Neuron (in vitro differentiated cells): ENCODE measurements at regions not wholly inside any gene's neighbourhood (a gene's known extent, or its start where the extent isn't known, plus 50 kb on each side); places are given as distances from the start of the nearest gene placed in this dataset.

Source experiments
- H2AFZ ChIP-seq: one replicate; pipeline ENCODE4 v1.6.1; 2013; ENCODE audit warnings: low read depth, mild to moderate bottlenecking, inconsistent platforms, low read length, moderate library complexity
- H3K27me3 ChIP-seq: one replicate; pipeline ENCODE4 v1.6.1; 2013; ENCODE audit warnings: low read length; ENCODE audit not compliant: insufficient read depth
- H3K36me3 ChIP-seq: one replicate; pipeline ENCODE4 v1.6.1; 2013; ENCODE audit warnings: low read length; ENCODE audit not compliant: insufficient read depth
- H3K4me1 ChIP-seq: one replicate; pipeline ENCODE4 v1.6.1; 2013; ENCODE audit warnings: low read length; ENCODE audit not compliant: insufficient read depth
- H3K4me3 ChIP-seq: 2 replicates; pipeline ENCODE4 v1.5.1; 2013; ENCODE audit warnings: mild to moderate bottlenecking, low read length, moderate library complexity
- H3K9me3 ChIP-seq: one replicate; pipeline ENCODE4 v1.6.1; 2013; ENCODE audit warnings: low read length

DNA sequence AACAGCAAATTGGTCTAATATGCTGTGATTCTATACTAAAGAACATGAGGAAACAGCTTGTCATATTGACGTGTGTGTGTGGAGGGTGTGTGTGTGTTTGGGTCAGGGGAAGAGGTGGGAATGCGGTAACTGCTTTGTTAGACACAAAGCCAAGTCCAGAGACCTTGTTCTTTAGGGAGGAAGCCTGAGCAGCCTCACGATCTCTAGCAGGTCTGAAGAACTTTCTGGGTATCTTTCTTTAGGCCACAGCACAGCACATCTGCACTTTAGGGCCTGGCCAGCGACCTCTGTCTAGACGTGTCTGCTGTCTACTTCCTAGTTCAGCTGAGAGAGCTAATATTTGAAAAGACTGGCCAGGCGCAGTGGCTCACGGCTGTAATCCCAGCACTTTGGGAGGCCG is 220.0 kb upstream of the TPRG1 start:
- H3K4me1 ChIP-seq: peaks cover 8% of the 10 kb centered on the region
- H3K9me3 ChIP-seq: no peaks in the 10 kb centered on the region
- no peak overlapping the region for H3K4me3 ChIP-seq
- H2AFZ ChIP-seq: no peak overlapping the region
- no peaks in the 10 kb centered on the region for H3K36me3 ChIP-seq
- no peaks in the 10 kb centered on the region for H3K27me3 ChIP-seq

DNA sequence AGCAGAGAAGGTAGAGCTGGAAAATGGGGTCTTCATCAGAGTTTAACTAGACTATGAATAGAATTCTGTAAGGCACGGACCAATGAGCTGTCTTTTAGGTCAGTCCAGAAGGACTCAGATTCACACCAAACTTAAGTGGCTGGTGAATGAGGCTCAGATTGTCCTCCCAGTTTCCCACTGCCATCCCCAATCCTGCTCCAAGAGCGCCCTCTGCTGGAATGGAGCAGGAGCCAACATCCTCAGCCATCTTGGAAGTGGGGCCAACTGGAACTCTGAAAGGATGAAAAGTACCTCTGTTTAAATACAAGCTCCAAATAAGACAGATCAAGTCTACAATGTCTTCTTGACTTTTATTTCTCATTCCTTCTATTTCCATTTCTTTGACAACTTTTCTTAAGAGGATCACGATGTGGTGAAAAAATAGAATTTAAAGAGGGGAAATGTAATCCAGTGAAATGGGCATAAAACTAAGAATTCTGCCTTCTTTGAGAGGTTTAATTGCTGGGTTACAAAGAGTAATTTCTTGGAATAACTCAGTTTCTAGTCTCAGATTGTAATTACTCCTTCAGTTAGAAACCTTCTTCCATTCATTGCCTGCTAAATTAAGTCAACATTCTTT is 217.1 kb upstream of the TPRG1 start:
- Histone ChIP-seq H3K4me1 (no peaks in the 10 kb centered on the region), H3K36me3 (no peaks in the 10 kb centered on the region), H3K9me3 (no peaks in the 10 kb centered on the region), H3K27me3 (no peaks in the 10 kb centered on the region), H3K4me3 (no peak overlapping the region), H2AFZ (no peak overlapping the region)

DNA sequence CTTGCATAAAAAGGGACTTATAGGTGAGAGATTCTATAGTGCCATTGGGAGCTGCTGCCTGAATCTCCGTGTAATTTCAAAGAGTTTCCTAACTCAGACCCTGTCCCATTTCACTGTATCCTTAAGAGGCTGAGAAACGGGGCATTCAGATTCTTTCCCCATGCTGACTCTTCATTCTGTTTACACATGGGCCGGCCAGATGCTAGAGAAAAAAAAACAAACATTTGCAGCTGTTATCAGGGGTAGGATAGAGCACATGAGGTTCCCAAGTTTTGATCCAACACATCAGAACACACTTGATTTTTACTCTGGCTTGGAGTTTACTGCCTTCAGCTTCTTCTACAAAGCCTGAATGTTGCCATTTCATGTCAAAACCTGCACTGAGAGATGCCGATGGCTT is 215.9 kb upstream of the TPRG1 start:
- H3K27me3 ChIP-seq: no peaks in the 10 kb centered on the region
- no peak overlapping the region for H2AFZ ChIP-seq
- no peaks in the 10 kb centered on the region for H3K4me1 ChIP-seq
- H3K4me3 ChIP-seq: no peak overlapping the region
- H3K9me3 ChIP-seq: no peaks in the 10 kb centered on the region
- H3K36me3 ChIP-seq: no peaks in the 10 kb centered on the region

DNA sequence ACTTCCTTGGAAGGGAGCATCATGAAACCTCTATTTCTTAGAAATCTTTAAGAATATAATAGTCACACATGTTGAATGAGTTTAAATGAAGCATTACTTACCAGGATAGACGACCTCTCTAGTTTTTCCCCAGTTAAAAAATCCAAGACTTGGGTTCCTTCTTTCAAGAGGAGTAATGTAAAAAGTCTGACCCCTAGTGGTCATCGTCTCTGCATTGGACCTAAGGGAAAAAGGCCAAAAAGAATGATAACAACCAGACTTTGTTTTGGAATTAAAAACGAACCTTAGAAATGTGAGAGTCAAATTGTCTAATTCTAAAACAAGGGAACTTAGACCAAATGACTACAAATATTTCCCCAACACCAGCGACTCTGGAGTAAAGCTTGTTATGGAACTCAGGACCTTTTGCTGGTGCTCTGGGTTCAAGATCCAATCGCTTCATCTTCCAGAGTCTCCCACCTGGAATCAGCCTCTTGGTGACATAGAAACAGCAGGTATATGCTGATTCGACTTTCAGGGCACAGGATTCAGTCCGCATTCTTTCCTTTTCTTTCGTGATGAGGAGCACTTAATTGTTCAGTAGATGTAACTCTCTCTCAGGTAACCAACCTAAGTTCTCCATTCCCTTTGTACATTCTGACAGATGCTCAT is 214.8 kb upstream of the TPRG1 start:
- Histone ChIP-seq H3K4me1 (no peaks in the 10 kb centered on the region), H3K4me3 (no peak overlapping the region), H3K36me3 (no peaks in the 10 kb centered on the region), H3K27me3 (no peaks in the 10 kb centered on the region), H2AFZ (no peak overlapping the region), H3K9me3 (no peaks in the 10 kb centered on the region)

DNA sequence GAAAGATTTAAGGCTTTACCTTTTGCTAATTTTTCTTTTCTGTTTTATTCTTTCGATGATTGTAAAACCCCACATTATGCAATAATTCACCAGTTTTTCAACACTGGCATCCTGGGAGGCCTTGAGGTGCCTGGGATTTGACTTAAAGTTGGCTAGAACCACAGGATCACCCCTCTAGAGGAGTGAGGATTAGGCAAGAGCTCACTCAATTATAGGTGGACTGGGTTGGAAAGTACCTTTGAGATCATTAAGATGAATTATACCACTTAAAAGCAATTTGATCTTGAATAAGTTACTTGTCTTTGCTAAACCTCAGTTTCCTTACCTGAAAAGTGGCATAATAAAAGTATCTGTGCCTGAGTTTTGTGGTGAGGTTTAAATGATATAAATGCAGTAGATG is 212.8 kb upstream of the TPRG1 start:
- no peaks in the 10 kb centered on the region for H3K36me3 ChIP-seq
- H3K4me3 ChIP-seq: no peak overlapping the region
- H3K27me3 ChIP-seq: no peaks in the 10 kb centered on the region
- H3K4me1 ChIP-seq: no peaks in the 10 kb centered on the region
- no peaks in the 10 kb centered on the region for H3K9me3 ChIP-seq
- H2AFZ ChIP-seq: no peak overlapping the region

DNA sequence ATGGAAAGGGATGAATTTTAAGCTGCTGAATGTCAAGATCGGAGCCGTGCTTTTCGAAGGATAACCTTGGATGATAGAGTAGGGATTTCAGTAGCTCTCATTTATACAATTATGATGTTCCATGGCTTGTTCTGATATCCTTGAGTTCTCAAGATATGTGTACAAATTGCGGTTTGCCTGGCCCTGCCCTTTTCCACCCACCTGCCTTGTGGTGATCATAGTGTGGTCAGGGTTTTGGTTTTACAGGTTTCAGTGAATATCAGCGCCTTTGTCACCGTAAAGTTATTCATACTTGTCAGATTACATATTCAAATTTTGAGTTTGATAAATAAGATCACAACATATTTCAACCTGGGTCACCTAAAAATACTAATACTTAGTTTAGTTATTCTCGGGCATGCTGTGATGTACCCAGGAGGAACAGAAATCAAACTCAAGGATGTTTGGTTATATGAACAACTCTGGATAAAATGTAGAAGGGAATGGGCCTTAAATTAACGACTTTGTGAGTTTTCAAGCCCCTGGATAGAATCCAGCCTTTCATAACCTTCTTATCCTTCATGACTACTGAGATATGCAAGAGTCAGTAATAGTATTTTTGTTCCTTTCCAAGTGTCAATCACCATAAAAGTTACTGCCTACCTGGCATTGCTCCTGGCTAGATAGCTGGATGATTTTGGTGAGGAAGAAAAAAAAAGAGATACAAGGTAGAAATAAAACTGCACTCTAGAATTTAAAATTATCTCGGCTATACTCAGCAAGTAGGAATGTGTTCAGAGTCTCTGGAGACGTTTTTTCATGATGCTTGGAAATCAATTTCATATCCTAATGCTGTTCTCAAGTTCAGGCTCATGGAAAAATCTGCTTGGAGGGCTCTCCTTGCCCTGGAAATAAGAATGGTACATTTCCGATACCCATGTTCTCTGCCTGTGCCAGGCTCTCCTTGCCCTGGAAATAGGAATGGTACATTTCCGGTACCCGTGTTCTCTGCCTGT is 209.2 kb upstream of the TPRG1 start:
- no peaks in the 10 kb centered on the region for H3K27me3 ChIP-seq
- H3K36me3 ChIP-seq: no peaks in the 10 kb centered on the region

DNA sequence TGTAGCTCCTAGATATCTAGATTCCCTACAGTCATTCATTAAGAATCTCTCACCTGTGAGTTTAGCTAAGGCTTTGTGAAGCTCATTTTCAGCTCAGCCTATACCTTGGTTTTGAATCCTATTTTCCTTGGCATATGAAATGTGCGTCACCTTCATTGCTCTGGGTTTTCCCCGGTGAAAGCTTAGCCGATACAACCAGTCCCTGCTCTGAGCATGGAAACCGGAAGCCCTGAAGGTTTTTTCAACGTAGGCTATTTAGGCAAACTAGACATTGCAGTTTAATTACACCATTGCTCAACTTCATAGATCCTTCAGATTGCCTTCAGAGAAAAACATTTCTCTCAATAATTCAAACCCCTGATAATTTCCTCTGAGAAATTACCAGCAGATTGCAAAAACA is 206.8 kb upstream of the TPRG1 start:
- Histone ChIP-seq H3K4me1 (no peaks in the 10 kb centered on the region), H2AFZ (no peak overlapping the region), H3K9me3 (no peaks in the 10 kb centered on the region), H3K36me3 (no peaks in the 10 kb centered on the region), H3K27me3 (no peaks in the 10 kb centered on the region), H3K4me3 (no peak overlapping the region)

More for the DNA sequence above, 209.2 kb upstream of the TPRG1 start:
- Histone ChIP-seq H2AFZ (no peak overlapping the region), H3K4me3 (no peak overlapping the region), H3K9me3 (no peaks in the 10 kb centered on the region), H3K4me1 (no peaks in the 10 kb centered on the region)

DNA sequence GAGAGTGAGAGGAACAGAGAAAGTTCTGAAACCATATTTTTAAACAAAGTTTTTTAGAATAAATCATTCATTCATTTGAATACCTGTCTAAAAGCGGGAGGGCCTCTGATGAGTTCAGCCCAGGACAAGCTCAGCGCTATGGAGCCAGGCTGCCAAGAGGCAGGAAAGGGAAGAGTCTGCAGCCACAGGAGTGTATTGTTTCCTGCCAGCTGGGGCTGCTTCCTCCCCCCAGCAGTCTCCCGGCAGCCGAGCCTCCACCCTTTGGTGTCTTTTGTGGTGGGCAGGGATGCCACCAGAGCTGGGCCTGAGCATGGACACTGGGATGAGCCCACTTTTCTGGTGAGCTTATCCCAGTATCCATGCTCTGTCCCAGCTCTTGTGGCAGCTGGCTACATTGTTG is 199.5 kb upstream of the TPRG1 start:
- Histone ChIP-seq H3K9me3 (no peaks in the 10 kb centered on the region), H3K4me3 (no peak overlapping the region), H3K27me3 (no peaks in the 10 kb centered on the region), H2AFZ (no peak overlapping the region), H3K36me3 (no peaks in the 10 kb centered on the region), H3K4me1 (peaks cover 7% of the 10 kb centered on the region)

DNA sequence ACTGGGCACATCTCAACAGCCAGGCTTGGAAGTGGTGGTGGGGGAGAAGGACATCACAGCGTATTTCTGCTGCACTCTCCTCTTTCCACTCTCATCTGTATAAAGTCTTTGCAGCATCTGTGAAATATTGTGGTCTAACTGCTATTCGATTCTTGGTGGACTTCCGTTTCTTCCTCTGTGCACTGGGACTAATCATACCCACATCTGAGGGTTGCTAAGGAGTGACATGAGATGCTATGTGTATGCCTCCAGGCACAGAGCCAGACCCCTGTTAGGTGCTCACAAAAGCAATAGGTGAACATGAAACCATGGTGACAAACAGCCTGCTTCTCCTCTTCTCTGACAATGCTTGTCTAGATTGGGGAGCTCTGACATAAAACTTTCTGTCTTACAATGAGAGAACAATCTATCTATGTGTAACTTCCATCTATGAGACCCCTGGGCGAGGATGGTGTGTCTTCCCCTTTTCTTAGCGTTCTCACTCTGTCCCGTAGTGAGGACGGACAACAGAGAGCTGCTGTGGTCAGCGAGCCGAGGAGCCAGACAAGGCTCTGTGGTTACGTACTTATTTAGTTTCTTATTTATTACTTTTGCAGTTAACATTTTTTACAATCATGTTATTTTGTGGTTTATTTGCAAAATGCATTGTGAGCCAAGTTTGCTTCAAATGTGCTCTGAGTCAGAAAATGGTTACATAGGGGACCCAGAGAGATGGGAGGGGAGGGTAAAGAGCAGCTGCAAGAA is 196.7 kb upstream of the TPRG1 start:
- Histone ChIP-seq H3K9me3 (no peaks in the 10 kb centered on the region), H3K4me1 (peaks cover 7% of the 10 kb centered on the region), H3K27me3 (no peaks in the 10 kb centered on the region), H3K36me3 (no peaks in the 10 kb centered on the region), H3K4me3 (no peak overlapping the region), H2AFZ (no peak overlapping the region)

DNA sequence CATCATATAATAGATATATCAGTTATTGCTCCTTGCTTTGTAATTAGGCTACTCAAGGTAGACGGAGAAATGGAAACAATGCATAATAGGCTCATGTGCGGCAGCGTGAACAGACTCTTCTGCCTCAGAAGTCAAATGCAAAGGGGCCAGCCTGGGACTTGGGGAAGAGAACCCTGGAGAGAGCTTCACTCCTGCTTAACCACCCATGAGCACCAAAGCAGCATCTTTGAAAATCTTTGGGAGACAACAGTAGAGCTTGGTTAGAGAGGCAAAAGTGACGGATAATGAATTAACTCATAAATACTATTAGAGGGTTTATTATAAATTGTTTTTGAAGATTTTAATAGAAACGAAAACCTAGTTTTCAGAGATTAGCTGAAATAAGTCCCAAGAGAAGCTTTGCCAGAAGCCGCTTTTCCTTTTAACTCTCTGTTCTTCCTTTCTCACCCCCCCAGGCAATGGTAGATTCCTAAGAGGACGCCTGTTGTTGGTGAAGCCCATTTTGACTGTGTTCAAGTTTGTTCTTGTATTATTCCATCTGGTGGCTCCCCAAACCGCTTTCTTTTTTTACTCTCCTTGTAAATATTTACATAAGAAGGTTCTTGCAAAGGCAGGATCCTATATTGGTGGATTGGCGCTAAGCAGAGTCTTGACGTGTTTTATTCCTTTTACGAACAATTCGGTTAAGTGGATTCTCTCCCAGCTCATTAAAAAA is 196.0 kb upstream of the TPRG1 start:
- H2AFZ ChIP-seq: no peak overlapping the region
- H3K27me3 ChIP-seq: no peaks in the 10 kb centered on the region
- no peaks in the 10 kb centered on the region for H3K36me3 ChIP-seq
- no peaks in the 10 kb centered on the region for H3K9me3 ChIP-seq
- H3K4me3 ChIP-seq: no peak overlapping the region
- H3K4me1 ChIP-seq: peaks cover 7% of the 10 kb centered on the region

DNA sequence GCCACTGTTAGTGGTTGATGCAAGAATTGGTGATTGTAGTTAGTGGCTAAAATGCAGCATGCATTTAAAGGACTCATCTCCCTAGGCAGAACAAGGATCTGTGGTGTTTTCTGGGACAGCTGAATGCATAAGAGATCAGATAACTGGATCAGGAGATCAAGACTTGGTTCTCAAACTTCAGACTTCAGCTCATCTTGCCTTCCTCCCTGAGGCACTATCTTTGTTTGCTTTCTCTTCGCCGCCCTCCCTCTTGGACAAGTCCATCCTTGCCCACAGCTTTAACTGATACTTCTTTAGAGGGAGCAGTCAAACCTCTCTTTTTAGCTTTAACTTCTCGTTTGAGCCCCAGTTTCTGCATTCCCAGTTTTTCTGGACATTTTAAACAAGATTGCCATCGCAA is 195.4 kb upstream of the TPRG1 start:
- no peaks in the 10 kb centered on the region for H3K36me3 ChIP-seq
- H3K9me3 ChIP-seq: no peaks in the 10 kb centered on the region
- no peaks in the 10 kb centered on the region for H3K27me3 ChIP-seq

DNA sequence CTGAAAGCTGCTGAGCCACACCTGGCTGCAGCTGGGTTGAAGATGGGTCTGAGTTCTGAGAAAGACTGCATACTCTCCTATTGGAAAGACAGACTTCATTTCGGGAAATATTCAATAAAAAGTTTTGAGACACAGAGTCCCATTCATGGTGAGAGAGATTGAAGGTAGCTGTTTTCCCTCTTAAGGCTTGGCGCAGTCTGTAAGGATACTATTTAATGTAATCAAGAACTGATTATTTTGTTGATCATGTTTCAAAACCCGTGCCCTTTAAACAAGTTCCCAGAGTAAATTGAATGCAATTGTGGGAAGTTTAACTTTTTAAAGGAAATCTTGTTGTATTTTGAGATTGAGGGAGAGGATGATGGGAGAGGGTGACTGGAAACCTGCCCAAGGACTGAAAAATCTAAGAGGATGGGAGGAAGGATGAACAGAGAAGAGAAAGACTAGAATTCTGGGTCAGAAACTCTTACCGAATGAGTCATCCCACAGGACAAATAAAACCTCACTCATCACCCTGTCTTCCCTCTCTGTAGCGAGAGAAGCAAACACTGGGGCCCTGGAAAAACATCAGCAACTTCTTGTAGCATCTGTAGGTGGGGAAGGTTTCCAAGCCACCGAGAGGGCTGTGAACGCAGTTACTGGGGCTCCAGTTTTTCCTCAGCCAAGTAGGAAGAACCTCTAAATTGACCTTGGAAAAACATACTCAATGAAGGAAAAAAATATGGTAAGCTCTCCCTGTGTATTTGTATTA is 193.2 kb upstream of the TPRG1 start:
- no peaks in the 10 kb centered on the region for H3K9me3 ChIP-seq
- no peaks in the 10 kb centered on the region for H3K27me3 ChIP-seq
- H3K4me1 ChIP-seq: peaks cover 7% of the 10 kb centered on the region
- no peak overlapping the region for H2AFZ ChIP-seq
- no peak overlapping the region for H3K4me3 ChIP-seq
- H3K36me3 ChIP-seq: no peaks in the 10 kb centered on the region

More for the DNA sequence above, 195.4 kb upstream of the TPRG1 start:
- no peak overlapping the region for H3K4me3 ChIP-seq
- no peak overlapping the region for H2AFZ ChIP-seq
- peaks cover 7% of the 10 kb centered on the region for H3K4me1 ChIP-seq
